ENCODE measurements at regions not wholly inside any gene's neighbourhood (a gene's known extent, or its start where the extent isn't known, plus 50 kb on each side); places are given as distances from the start of the nearest gene placed in this dataset.

DNA sequence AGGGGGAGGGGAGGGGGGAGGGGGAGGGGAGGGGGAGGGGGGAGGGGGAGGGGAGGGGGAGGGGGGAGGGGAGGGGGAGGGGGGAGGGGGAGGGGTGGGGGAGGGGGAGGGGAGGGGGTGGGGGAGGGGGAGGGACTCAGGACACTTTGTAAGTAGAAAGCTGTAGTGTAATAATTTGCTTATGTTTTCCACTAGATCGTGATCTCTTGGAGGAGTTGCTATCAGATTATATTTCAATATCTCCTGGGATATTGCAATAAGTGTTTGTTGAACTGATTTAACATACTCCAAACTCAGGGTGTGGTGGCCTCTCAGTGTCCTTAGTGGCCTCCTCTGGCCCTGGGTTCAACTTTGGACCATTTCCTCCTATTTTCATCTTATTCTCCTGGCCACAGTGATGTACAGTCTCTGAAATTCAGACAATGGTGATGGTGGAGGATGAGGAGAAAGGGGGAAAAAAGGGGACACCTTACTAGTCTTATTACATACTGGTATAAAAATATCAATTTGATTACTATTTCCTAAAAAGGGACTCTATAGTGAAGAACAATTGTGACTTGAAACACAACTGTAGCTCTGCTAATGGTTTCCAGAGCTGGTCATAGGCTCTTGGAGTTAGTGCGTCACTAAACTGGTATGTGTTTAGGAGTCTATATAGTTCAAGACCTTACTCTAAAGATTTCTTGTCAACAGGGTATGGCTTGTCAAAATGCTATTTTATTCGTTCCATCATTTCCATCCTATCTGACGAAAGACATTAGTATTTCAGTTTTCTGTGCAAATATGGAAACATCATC lies 89.6 kb downstream of the DDX1 start:
- peaks cover 0 to 3% of the 10 kb centered on the region in 2 donors for H3K9me3 Mint-ChIP-seq
- DNase-seq (no peak), ATAC-seq (replicated peaks in 1 of 2) (no peak)
- no peak overlapping the region for H3K27ac Mint-ChIP-seq
- no peaks in the 10 kb centered on the region for H3K4me1 Mint-ChIP-seq (ENCODE audit: low read depth)
- no peak overlapping the region for H3K4me3 Mint-ChIP-seq
- no peaks in the 10 kb centered on the region for H3K36me3 Mint-ChIP-seq (ENCODE audit: insufficient read depth in 2 of 2)
- no peaks in the 10 kb centered on the region for H3K27me3 Mint-ChIP-seq (ENCODE audit: low read depth)

DNA sequence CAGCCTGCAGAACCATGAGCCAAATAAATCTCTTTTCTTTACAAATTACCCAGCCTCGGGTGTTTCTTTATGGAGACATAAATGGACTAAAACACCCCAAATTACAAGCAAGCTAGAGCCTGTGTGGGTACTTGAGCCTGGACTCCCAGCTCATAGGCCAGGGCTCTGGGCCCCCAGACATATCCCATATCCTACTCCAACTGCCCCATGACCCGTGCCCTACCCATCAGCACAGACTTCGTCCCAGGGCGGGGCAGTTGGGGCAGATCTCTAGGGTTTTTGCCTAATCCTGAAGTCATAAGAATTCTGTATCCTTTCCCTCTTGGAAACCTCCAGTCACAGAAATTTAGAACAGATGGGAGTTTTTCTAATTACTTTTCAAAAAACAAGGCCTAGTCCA lies 90.7 kb downstream of the DDX1 start:
- Mint-ChIP-seq H3K27ac (no peak overlapping the region), H3K4me3 (no peak overlapping the region), H3K4me1 (ENCODE audit: low read depth) (no peaks in the 10 kb centered on the region), H3K9me3 (peaks cover 0 to 3% of the 10 kb centered on the region in 2 donors), H3K27me3 (ENCODE audit: low read depth) (no peaks in the 10 kb centered on the region), H3K36me3 (ENCODE audit: insufficient read depth in 2 of 2) (no peaks in the 10 kb centered on the region)
- ATAC-seq (replicated peaks in 1 of 2) (no peak), DNase-seq (no peak)

DNA sequence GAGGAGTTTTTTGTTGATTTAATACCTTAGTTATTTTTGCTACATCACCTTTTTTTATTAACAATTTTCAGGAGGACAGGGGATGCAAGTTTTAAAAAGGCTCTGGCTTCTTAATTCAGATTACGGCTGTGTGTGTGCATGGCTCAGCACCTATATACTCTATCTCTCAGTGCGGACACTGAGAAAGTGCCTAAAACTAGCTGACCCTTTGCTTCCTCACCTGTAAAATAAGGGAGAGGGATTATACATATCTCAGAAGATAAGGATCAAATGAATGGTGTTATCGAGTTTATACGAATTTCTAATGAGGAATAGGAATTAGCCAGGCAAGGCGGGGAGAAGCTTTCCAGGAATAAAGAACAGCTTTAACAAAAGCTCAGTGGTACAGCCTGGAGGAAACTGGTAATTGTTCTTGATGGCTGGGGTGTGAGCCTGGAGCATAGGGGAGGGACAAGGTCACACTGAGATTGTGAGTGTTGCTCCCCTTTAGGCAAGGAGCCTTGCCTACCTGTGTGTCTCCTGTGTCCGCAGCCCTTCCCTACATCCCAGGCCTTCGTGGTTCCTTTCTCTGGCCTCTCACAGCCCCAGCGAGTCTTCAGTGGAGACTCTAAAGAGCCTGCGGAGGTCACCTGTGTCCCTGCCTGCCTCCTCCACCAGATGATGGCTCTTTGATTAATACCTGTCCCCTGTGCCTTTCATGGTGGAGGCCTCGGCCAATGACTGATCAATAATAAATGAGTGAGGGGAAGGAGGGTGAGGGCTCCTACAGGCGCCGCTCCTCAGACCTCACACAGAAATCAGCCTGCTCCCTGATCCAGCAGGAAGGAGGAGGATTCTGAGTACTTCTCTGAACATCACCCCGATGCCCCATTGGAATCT lies 92.7 kb downstream of the DDX1 start:
- peaks cover 11% of the 10 kb centered on the region for H3K27me3 Mint-ChIP-seq (ENCODE audit: low read depth)
- no peaks in the 10 kb centered on the region for H3K4me1 Mint-ChIP-seq (ENCODE audit: low read depth)
- ATAC-seq (replicated peaks in 1 of 2): no peak
- DNase-seq: no peak
- peaks cover 0 to 3% of the 10 kb centered on the region in 2 donors for H3K9me3 Mint-ChIP-seq
- H3K36me3 Mint-ChIP-seq (ENCODE audit: insufficient read depth in 2 of 2): no peaks in the 10 kb centered on the region
- H3K4me3 Mint-ChIP-seq: no peak overlapping the region
- H3K27ac Mint-ChIP-seq: no peak overlapping the region

DNA sequence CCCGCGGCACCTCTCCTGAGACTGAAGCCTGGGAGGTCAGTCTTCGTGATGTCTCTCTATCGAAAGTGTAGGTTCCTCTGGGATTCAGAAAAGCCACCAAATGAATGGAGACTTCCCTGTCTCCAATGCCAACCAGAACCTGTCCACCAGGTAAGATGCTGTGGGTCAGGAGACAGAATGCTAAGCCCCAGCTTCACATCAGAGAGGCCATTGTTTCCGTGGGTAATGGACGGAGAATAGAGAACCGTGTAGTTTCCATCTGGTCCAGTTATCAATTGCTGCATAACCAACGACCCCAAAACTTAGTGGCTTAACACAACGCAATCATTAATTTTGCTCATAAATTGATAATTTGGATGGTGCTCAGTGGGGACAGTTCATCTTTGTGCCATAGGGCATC lies 93.5 kb downstream of the DDX1 start:
- ATAC-seq (replicated peaks in 1 of 2): no peak
- Mint-ChIP-seq H3K9me3 (no peaks in the 10 kb centered on the region), H3K36me3 (ENCODE audit: insufficient read depth in 2 of 2) (no peaks in the 10 kb centered on the region), H3K4me1 (ENCODE audit: low read depth) (no peaks in the 10 kb centered on the region), H3K27ac (no peak overlapping the region), H3K27me3 (ENCODE audit: low read depth) (peaks cover 17% of the 10 kb centered on the region), H3K4me3 (no peak overlapping the region)
- no peak for DNase-seq

DNA sequence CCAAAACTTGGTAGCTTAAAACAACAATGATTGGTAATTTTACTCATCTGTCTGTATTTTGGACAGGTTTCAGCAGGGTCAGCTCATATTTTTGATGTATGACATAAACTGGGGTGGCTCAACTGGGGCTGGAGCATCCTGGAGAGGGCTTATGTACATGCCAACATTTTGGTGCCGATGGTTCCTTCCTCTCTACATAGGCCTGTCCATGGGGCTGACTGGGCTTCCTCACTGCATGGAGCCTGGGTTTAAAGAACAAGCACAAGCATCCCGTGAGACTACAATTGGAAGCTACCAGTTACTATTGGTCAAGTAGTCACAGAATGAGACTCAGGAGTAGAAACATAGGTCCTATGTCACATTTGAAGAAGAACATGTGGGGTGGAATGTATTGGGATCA lies 95.0 kb downstream of the DDX1 start:
- Mint-ChIP-seq H3K4me1 (ENCODE audit: low read depth) (no peaks in the 10 kb centered on the region), H3K27ac (no peak overlapping the region), H3K36me3 (ENCODE audit: insufficient read depth in 2 of 2) (no peaks in the 10 kb centered on the region), H3K27me3 (ENCODE audit: low read depth) (peaks cover 17% of the 10 kb centered on the region), H3K4me3 (no peak overlapping the region), H3K9me3 (no peaks in the 10 kb centered on the region)
- no peak for ATAC-seq (replicated peaks in 1 of 2)
- no peak for DNase-seq

DNA sequence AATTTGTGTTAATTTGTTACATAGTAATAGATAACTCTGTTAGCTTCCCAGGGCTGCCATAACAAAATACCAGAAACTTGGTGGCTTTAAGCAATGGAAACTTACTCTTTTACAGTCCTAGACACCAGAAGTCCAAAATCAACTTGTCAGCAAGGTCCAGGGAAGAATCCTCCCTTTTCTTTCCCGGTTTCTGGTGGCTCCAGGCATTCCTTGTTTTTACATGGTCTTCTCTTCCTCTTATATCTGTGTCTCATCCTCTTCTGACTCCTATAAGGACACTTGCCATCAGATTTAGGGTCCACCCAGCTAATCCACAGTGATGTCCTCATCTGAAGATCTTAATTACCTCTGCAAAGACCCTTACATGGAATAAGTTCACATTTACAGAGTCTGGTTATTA lies 95.6 kb downstream of the DDX1 start:
- DNase-seq (no peak), ATAC-seq (replicated peaks in 1 of 2) (no peak)
- Mint-ChIP-seq H3K36me3 (ENCODE audit: insufficient read depth in 2 of 2) (no peaks in the 10 kb centered on the region), H3K4me1 (ENCODE audit: low read depth) (no peaks in the 10 kb centered on the region), H3K4me3 (no peak overlapping the region), H3K9me3 (no peaks in the 10 kb centered on the region), H3K27me3 (ENCODE audit: low read depth) (peaks cover 17% of the 10 kb centered on the region), H3K27ac (no peak overlapping the region)

DNA sequence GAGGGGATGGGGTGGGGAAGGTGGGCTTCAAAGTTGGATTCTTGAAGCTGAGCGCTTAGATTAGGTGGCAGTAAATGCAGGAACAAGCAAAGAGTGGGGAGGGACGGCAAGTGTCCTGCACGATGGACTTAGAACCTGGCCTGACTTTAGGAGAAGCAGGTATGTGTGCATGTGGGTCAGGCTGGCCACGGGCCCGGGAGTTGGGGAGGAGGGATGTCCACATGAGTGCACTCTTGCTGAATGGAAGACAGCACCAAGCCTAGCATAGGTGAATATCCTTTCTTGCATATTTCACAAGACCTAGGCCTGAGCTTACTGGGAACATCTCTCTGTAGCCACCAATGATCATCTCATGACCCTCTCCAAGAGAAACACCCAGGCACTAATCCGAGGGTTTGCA lies 96.1 kb downstream of the DDX1 start:
- Mint-ChIP-seq H3K4me1 (ENCODE audit: low read depth) (no peaks in the 10 kb centered on the region), H3K27me3 (ENCODE audit: low read depth) (peaks cover 17% of the 10 kb centered on the region), H3K36me3 (ENCODE audit: insufficient read depth in 2 of 2) (no peaks in the 10 kb centered on the region), H3K9me3 (no peaks in the 10 kb centered on the region), H3K4me3 (no peak overlapping the region), H3K27ac (no peak overlapping the region)
- ATAC-seq (replicated peaks in 1 of 2): no peak
- DNase-seq: no peak

DNA sequence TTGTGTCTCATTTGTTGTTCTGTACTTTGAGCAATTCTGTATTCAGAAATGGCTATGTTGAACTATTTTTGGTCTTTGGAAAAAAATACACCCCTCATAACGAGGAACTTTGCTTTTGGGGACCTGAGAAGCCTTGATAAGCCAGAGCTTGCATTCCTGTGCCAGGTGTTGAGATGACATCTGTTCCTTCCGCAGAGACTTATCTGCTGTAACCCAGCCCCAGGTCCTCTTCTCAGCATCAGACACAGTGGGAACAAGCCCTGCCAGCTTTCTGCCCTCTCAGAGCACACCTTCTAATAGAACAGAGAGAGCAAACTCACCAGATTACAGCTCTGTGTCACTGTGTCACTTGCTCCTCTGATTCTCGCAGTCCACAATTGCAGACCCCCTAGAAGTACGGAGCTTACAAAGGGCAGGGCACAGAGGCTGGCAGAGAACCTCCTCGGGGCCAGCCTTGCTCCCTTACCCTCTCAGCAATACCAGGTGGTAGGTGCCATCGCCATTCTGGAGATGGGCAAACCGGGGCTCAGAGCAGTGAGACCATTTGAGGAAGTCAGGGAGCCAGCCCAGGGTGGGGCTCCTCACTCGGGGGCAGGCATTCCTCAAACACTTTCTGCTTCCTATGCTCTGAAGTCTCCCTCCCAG lies 97.4 kb downstream of the DDX1 start:
- Mint-ChIP-seq H3K9me3 (no peaks in the 10 kb centered on the region), H3K27me3 (ENCODE audit: low read depth) (peaks cover 17% of the 10 kb centered on the region), H3K36me3 (ENCODE audit: insufficient read depth in 2 of 2) (no peaks in the 10 kb centered on the region), H3K4me3 (no peak overlapping the region), H3K4me1 (ENCODE audit: low read depth) (no peaks in the 10 kb centered on the region), H3K27ac (no peak overlapping the region)
- no peak for DNase-seq
- ATAC-seq (replicated peaks in 1 of 2): no peak

DNA sequence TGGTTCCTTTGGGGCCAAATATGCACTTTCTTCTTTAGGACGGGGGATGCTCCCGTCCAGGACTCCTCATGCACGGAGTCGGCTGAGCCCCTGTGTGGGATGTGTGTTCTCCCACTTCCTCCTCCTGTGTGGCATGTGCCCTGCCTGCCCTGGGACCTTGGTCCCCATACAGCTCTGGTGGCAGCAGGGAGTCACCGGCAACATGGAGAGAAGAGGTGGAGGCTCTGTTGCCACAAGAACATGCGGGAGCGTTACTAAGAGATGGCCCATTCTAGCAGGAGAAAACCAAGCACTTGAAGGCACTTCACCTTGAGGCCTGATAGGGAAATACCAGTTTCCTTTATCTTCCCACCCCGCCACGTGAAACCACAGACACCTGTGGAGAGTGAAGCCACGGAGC lies 98.0 kb downstream of the DDX1 start:
- Mint-ChIP-seq H3K36me3 (ENCODE audit: insufficient read depth in 2 of 2) (no peaks in the 10 kb centered on the region), H3K4me3 (no peak overlapping the region), H3K9me3 (no peaks in the 10 kb centered on the region), H3K27ac (no peak overlapping the region), H3K4me1 (ENCODE audit: low read depth) (no peaks in the 10 kb centered on the region), H3K27me3 (ENCODE audit: low read depth) (peaks cover 17% of the 10 kb centered on the region)
- DNase-seq (no peak), ATAC-seq (replicated peaks in 1 of 2) (no peak)

DNA sequence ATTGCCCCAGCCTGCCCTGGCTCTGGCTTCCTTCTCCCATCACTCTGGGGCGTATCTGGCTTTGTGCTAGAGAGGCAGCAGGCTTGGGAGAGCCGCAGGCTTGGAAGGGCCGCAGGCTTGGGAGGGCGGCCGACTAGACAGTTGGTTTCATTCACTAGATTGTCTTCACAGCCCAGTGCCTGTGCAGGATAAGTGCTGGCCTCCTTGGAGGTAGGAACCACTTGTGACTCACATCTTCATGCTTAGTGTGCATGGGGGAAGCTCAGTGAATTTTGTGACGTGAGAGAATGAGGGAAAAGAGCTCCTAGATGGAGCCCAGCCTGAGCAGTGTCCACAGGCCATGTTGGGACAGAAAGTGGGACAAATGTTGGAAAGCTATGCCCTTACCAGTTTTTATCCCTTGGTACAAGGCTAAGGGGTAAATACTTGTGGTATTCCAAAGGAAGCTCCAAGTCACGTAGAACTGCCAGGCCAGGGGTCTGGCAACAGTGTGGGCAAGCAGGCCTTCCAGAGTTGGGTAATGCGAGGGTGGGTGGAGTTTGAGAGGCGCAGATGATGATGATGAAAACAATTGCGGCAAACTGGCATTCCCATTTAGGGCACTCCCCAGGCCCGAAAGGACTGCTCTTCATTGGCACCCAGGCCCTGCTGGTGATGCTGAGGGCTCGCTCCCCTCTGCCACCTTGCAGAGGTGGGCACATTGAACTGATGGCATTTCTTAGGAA lies 100.1 kb downstream of the DDX1 start:
- H3K27ac Mint-ChIP-seq: no peak overlapping the region
- DNase-seq (no peak), ATAC-seq (replicated peaks in 1 of 2) (no peak)
- no peaks in the 10 kb centered on the region for H3K9me3 Mint-ChIP-seq
- peaks cover 17% of the 10 kb centered on the region for H3K27me3 Mint-ChIP-seq (ENCODE audit: low read depth)
- no peaks in the 10 kb centered on the region for H3K4me1 Mint-ChIP-seq (ENCODE audit: low read depth)
- no peak overlapping the region for H3K4me3 Mint-ChIP-seq
- no peaks in the 10 kb centered on the region for H3K36me3 Mint-ChIP-seq (ENCODE audit: insufficient read depth in 2 of 2)

DNA sequence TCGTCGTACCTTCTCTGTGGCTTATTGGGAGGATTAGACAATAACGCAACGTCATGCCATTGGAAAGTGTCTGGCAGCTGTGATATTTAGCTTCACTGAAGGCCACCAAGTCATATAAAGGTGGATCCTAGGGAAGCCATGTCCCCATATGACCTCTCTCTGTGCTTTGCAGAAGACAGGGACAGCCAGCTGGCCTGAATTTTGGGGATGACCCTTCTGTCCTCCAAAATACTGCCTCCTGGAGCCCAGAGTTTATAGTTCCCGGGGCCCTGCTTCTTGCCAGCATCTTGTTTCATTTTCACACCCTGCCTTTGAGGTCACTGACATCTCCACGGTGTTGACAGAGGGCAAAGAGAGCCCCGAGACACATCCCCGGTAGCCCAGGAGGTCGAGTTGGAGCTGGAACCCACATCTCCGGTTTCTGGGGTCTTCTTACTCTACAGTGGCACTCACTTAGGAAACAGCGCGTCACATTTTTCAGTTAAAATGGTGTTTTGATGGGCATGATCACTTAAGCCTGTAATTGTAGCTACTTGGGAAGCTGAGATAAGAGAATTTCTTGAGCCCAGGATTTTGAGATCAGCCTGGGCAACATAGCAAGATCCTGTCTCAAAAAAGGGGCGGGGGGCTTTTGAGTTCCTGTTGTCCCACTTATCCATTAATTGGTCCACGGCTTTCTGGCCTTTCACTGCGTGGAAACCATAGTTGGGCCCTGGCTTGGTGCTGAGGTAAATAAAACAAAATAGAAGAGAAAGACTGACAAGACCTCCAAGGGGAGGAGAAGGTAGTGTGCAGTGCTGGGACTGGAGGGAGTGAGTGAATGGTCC lies 101.1 kb downstream of the DDX1 start:
- Mint-ChIP-seq H3K27me3 (ENCODE audit: low read depth) (peaks cover 17% of the 10 kb centered on the region), H3K36me3 (ENCODE audit: insufficient read depth in 2 of 2) (no peaks in the 10 kb centered on the region), H3K4me1 (ENCODE audit: low read depth) (no peaks in the 10 kb centered on the region), H3K9me3 (no peaks in the 10 kb centered on the region), H3K4me3 (no peak overlapping the region), H3K27ac (no peak overlapping the region)
- ATAC-seq (replicated peaks in 1 of 2): no peak
- no peak for DNase-seq

DNA sequence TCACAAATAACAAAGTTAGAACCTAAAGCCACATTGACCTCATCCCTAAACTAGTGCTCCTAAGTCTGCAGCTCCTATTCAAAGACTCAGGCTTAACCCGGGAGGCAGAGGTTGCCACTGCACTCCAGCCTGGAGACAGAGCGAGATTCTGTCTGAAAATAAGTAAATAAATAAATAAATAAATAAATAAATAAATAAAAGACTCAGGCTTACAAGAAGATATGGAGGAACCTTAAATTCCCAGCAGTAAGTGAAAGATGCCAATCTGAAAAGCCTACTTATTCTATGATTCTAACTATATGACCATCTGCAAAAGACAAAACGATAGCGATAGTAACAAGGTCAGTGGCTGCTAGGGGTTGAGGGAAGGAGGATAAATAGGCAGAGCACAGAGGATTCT lies 101.7 kb downstream of the DDX1 start:
- no peak for DNase-seq
- no peak overlapping the region for H3K4me3 Mint-ChIP-seq
- H3K4me1 Mint-ChIP-seq (ENCODE audit: low read depth): no peaks in the 10 kb centered on the region
- no peaks in the 10 kb centered on the region for H3K9me3 Mint-ChIP-seq
- peaks cover 16% of the 10 kb centered on the region for H3K27me3 Mint-ChIP-seq (ENCODE audit: low read depth)
- ATAC-seq (replicated peaks in 1 of 2): no peak
- no peaks in the 10 kb centered on the region for H3K36me3 Mint-ChIP-seq (ENCODE audit: insufficient read depth in 2 of 2)
- no peak overlapping the region for H3K27ac Mint-ChIP-seq

Measured in activated T-cell treated with anti-CD3 and anti-CD28 coated beads, Interleukin-2, amount 50 U/mL, for 72 hours (primary cell).